ENCODE measurements at regions not wholly inside any gene's neighbourhood (a gene's known extent, or its start where the extent isn't known, plus 50 kb on each side); places are given as distances from the start of the nearest gene placed in this dataset.

DNA sequence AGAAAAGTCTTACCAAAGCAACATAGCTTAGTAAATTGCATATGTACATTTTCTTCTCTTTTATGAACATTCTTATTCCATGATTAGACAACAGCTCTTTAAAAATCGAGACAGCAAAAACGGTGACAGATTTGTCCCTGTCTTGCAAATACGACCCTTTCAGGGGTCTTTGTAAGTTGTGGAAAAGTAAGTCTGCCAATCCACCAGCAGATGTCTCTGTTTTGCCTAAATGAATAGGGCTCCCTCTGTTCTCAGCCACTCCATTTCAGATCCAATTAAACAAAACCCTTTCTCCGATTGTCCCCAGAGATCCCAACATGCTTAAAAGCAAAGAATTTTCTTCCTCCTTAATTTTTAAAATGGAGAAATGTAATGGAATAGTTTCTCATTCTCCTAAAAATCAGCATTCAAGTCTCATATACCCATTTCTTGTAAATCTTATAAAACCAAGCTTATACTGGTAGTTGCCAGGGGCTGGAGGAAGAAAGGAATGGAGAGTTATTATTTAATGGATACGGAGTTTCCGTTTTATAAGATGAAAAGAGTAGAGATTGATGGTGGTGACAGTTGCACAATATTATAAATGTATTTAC is 61.0 kb upstream of the NFE2L3 start:
- Histone ChIP-seq H3K4me3 (no peak overlapping the region), H3K27me3 (no peaks in the 10 kb centered on the region), H3K4me1 (peaks cover 4 to 23% (median 11%) of the 10 kb centered on the region in 10 experiments; a peak in 15 of 20 replicates), H3K9ac (no peak overlapping the region), H3K36me3 (no peaks in the 10 kb centered on the region), H3K27ac (no peak overlapping the region), H4K20me1 (no peaks in the 10 kb centered on the region), H3K9me3 (replicated peaks in 1 of 11) (peaks cover 22 to 42% (median 29%) of the 10 kb centered on the region in 11 experiments), H3K4me2 (peak overlapping the region in 2 of 11 experiments; percentile 30 to 61; a peak in 3 of 22 replicates)
- no peak for TF ChIP-seq Cebpa-rat (IDR thresholded peaks at IDR 0.05)

DNA sequence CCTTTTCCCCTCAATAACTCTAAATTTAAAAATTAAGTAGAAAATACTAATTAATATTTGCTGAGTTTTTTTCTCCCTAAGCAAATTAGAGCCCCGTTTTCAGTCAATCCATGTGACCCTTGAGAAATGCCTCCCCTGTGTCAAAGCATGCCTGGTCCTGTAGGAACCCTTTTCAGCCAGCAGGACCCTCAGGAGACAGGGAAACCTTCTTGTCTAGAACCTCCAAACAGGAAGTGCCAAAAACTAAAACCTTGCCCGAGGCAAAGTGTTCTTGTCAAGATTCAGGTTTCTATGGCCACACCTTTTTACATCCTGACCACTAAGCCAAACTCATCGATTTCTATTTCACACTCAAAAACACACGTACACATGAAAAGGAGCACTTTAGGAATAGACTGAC is 60.1 kb upstream of the NFE2L3 start:
- peaks cover 7 to 28% (median 11%) of the 10 kb centered on the region in 10 experiments; a peak in 16 of 20 replicates for H3K4me1 ChIP-seq
- H3K9ac ChIP-seq: no peak overlapping the region
- TF ChIP-seq Cebpa-rat (IDR thresholded peaks at IDR 0.05): no peak
- no peaks in the 10 kb centered on the region for H3K27me3 ChIP-seq
- H3K4me3 ChIP-seq: no peak overlapping the region
- peaks cover 22 to 38% (median 27%) of the 10 kb centered on the region in 11 experiments for H3K9me3 ChIP-seq (replicated peaks in 1 of 11)
- no peak overlapping the region for H3K27ac ChIP-seq
- H3K36me3 ChIP-seq: no peaks in the 10 kb centered on the region
- H4K20me1 ChIP-seq: no peaks in the 10 kb centered on the region
- no peak overlapping the region for H3K4me2 ChIP-seq

DNA sequence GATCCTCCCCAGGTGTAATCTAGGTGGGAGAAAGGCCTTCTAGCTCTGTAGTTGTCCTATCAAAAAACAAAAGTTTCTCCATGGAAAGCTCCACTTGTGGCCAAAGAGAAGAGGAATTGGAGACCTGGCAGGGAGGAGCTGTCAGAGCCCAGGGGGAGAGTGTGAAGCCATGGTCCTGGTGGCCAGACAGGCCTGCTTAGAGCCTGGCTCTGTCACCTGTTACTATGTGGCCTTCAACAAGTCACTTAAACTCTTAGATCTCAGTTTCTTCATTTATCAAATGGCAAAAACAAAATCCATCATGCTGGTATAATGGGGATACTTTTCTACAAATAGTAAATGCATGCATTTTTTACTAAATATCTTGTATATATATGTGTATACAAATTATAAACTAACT is 59.0 kb upstream of the NFE2L3 start:
- Histone ChIP-seq H3K27me3 (no peaks in the 10 kb centered on the region), H3K4me3 (no peak overlapping the region), H4K20me1 (no peaks in the 10 kb centered on the region), H3K4me2 (no peak overlapping the region), H3K36me3 (no peaks in the 10 kb centered on the region), H3K27ac (no peak overlapping the region), H3K4me1 (peaks cover 9 to 39% (median 17%) of the 10 kb centered on the region in 10 experiments; a peak in 17 of 20 replicates), H3K9me3 (replicated peaks in 1 of 11) (peaks cover 22 to 27% (median 26%) of the 10 kb centered on the region in 11 experiments), H3K9ac (no peak overlapping the region)
- TF ChIP-seq Cebpa-rat (IDR thresholded peaks at IDR 0.05): no peak

DNA sequence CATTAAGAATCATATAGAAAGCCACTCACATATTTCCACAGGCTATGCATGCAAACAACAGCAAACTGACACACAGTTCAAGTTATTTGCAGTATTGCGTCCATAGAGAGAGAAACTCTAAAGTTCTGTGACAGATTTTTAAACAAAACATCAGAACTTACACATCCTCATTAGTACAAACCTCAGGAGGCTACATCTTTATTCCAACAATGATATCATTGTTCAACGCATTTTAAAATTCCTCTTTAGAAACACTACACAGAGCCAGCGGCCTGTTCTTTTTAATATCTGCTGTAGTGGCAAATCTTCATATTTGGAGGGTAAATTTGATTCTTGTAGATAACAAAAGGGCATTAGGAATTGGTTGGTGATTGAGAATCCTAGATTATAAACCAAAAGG is 55.9 kb upstream of the NFE2L3 start:
- no peak overlapping the region for H3K9ac ChIP-seq
- no peaks in the 10 kb centered on the region for H3K36me3 ChIP-seq
- H3K27ac ChIP-seq: no peak overlapping the region
- H4K20me1 ChIP-seq: no peaks in the 10 kb centered on the region
- H3K9me3 ChIP-seq (replicated peaks in 1 of 11): no peaks in the 10 kb centered on the region
- no peak for TF ChIP-seq Cebpa-rat (IDR thresholded peaks at IDR 0.05)
- no peak overlapping the region for H3K4me3 ChIP-seq
- no peak overlapping the region for H3K4me2 ChIP-seq
- H3K27me3 ChIP-seq: no peaks in the 10 kb centered on the region
- H3K4me1 ChIP-seq: peaks cover 5 to 44% (median 16%) of the 10 kb centered on the region in 10 experiments

DNA sequence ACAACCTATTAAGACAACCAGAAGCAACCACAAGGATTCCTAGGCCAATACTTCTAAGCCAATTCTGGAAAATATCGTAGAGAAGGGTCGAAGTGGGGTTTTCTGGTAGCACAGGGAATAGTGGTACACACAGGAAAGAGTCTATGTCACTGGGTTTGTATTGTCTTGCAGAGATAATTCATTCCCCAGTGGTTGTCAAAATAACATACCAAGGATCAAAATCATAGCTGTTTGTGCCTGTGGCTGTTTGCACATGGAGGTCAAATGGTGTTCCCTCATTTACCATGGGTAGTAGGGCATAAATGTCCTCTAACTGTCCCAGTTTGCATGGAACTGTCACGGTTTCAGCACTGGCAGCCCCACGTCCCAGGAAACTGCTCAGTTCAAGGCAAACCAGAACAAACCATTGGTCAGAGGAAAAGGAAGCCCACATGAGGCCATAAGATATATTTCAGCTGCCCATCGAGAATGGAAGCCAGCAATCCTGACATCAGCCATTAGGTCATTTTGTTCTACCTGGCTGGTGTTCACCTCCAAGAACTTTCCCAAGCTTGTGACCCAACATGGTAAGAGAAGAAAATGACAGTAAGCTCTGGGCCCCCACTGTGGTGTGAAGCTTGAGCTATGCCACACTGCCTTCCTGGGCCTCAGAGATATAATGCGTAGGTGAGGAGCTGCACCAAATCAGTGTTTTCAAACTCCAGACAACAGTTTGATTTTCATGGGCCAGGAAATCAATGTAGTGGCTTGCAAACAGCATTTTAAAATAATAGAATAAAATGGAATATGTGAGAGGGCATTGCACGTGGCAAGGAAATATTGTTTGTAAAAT is 53.9 kb upstream of the NFE2L3 start:
- no peak overlapping the region for H3K4me3 ChIP-seq
- H3K9ac ChIP-seq: no peak overlapping the region
- H4K20me1 ChIP-seq: no peaks in the 10 kb centered on the region
- H3K4me2 ChIP-seq: peak overlapping the region in 5 of 11 experiments; percentile 1 to 88 (median 41); a peak in 4 of 22 replicates
- no peak for TF ChIP-seq Cebpa-rat (IDR thresholded peaks at IDR 0.05)
- H3K9me3 ChIP-seq (replicated peaks in 1 of 11): peaks cover 0 to 5% (median 0%) of the 10 kb centered on the region in 11 experiments; a peak in 1 of 22 replicates
- H3K4me1 ChIP-seq: peaks cover 16 to 63% (median 30%) of the 10 kb centered on the region in 10 experiments
- no peak overlapping the region for H3K27ac ChIP-seq
- no peaks in the 10 kb centered on the region for H3K36me3 ChIP-seq
- H3K27me3 ChIP-seq: no peaks in the 10 kb centered on the region

DNA sequence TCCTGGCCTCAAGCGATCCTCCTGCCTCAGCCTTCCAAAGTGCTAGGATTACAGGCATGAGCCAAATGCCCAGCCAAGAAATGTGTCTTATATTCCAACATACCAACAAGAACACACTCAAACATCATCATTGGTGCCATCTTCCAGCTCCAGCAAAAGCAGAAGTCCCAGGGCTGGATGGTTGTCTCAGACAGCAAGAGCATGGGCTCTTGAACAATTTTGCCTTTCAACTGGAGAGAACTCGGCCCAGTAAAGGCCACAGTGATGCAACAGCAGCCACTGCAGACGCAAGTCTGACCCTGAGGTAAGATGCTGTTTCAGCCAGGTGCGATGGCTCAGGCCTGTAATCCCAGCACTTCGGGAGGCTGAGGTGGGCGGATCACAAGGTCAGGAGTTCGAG is 52.8 kb upstream of the NFE2L3 start:
- H3K4me3 ChIP-seq: no peak overlapping the region
- no peaks in the 10 kb centered on the region for H3K27me3 ChIP-seq
- no peak for TF ChIP-seq Cebpa-rat (IDR thresholded peaks at IDR 0.05)
- H3K27ac ChIP-seq: no peak overlapping the region
- peak overlapping the region in 3 of 11 experiments; percentile 86 to 97 (median 88); a peak in 6 of 22 replicates for H3K4me2 ChIP-seq
- no peaks in the 10 kb centered on the region for H4K20me1 ChIP-seq
- H3K36me3 ChIP-seq: no peaks in the 10 kb centered on the region
- H3K9ac ChIP-seq: no peak overlapping the region
- H3K4me1 ChIP-seq: peaks cover 16 to 75% (median 34%) of the 10 kb centered on the region in 10 experiments
- H3K9me3 ChIP-seq (replicated peaks in 1 of 11): peaks cover 0 to 5% (median 0%) of the 10 kb centered on the region in 11 experiments; a peak in 1 of 22 replicates

DNA sequence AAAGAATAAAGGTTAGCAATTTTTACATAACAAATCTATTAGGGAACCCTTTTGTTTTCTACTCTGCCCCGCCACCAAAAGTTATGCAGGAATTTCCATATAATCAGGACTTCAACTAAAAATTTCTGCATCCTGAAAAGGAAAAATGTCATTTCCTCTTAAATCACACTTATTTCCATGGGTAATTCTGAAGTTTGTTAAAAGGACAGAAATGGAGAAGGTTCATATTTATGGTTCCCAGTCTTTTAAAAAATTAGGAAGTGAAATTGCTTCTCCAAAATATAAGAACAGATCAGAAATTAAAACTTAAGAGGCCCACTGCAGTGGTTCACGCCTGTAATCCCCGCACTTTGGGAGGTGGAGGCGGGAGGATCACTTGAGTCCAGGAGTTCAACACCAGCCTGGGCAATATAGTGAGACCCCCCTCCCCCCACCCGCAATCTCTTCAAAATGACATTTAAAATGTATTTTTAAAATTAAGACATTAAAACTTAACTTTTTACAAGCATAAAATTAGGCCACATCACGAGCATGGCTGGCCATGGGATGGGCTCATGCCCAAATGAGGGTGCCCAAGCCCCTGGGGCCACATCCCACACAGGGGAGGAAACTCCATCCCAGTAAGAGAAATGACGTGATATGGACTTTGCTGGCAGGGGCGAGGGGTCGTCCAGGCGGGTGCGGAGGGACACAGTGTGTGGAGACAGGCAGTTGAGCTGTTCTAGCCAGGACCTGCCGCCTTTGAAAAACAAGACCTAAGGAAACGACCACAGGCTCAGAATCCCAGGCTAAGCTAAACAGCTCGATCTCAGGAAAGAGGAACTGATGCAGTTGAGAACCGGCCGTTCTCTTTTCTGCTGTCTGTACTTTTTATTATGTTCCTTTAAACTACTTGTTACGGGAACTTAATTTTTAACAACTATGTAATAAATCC is 51.3 kb upstream of the NFE2L3 start:
- peak overlapping the region in 8 of 11 experiments; percentile 42 to 82 (median 70); a peak in 14 of 22 replicates for H3K9ac ChIP-seq
- H3K4me2 ChIP-seq: peak overlapping the region; percentile 71 to 97 (median 83)
- no peaks in the 10 kb centered on the region for H4K20me1 ChIP-seq
- peaks cover 0 to 5% (median 0%) of the 10 kb centered on the region in 11 experiments; a peak in 1 of 22 replicates for H3K9me3 ChIP-seq (replicated peaks in 1 of 11)
- H3K27me3 ChIP-seq: no peaks in the 10 kb centered on the region
- H3K36me3 ChIP-seq: no peaks in the 10 kb centered on the region
- no peak for TF ChIP-seq Cebpa-rat (IDR thresholded peaks at IDR 0.05)
- peak overlapping the region in 7 of 10 experiments; percentile 5 to 61 (median 45); a peak in 12 of 20 replicates for H3K4me3 ChIP-seq
- peaks cover 16 to 88% (median 34%) of the 10 kb centered on the region in 10 experiments for H3K4me1 ChIP-seq
- peak overlapping the region in 8 of 11 experiments; percentile 49 to 90 (median 82); a peak in 15 of 22 replicates for H3K27ac ChIP-seq

DNA sequence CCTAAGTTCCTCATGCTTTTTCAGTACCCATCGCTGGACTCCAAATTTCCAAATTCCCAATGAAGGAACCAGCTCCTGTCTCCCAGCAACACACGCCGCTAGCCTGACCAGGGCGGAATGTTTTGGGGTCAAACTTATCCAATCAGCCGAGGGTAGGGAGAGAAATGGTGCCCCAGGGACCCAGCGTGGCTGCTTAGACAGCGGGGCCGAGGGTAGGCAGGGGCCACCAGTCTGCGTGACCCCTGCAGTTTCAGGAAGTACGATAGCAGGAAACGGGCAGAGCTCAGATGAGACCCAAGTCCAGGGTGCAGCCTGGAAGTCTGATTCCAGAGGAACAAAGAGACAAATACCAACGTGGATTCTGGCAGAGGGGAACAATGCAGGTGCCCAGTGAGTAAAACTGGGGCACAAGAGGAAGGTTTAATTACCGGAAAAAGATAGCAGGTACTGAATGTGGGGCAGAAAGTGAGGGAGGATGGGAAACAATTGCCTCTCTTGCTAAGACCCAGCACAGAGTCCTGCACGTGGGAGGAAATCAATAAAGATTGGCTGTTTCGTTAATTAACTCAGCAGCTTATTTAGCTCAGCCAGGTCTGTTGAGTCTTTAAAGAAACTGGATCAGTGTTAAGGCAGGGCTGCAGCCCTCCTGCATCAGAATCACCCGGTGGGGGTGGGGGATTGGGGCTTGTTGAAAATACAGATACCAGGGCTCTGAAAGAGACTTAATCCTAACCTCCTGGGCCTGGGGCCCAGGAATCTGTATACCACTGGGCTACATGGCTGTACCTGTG is 50.4 kb upstream of the NFE2L3 start:
- no peaks in the 10 kb centered on the region for H4K20me1 ChIP-seq
- H3K27ac ChIP-seq: peak overlapping the region; percentile 4 to 90 (median 64); a peak in 19 of 22 replicates
- peaks cover 16 to 87% (median 34%) of the 10 kb centered on the region in 10 experiments for H3K4me1 ChIP-seq
- TF ChIP-seq Cebpa-rat (IDR thresholded peaks at IDR 0.05): no peak
- H3K4me3 ChIP-seq: peak overlapping the region; percentile 5 to 61 (median 30); a peak in 17 of 20 replicates
- peaks cover 0 to 5% (median 0%) of the 10 kb centered on the region in 11 experiments; a peak in 1 of 22 replicates for H3K9me3 ChIP-seq (replicated peaks in 1 of 11)
- 0 out of 22 replicates have a peak, but pooled peaks cover 0 to 4% (median 0%) of the 10 kb centered on the region in 11 experiments for H3K36me3 ChIP-seq
- peak overlapping the region; percentile 71 to 97 (median 83) for H3K4me2 ChIP-seq
- no peaks in the 10 kb centered on the region for H3K27me3 ChIP-seq
- peak overlapping the region in 10 of 11 experiments; percentile 23 to 82 (median 61); a peak in 17 of 22 replicates for H3K9ac ChIP-seq

All from BLaER1 treated with 17β-estradiol and CSF1 and Interleukin-3, amounts not matched to agents 10 nM and 100 nM (cell line).